ENCODE measurements at regions not wholly inside any gene's neighbourhood (a gene's known extent, or its start where the extent isn't known, plus 50 kb on each side); places are given as distances from the start of the nearest gene placed in this dataset.

DNA sequence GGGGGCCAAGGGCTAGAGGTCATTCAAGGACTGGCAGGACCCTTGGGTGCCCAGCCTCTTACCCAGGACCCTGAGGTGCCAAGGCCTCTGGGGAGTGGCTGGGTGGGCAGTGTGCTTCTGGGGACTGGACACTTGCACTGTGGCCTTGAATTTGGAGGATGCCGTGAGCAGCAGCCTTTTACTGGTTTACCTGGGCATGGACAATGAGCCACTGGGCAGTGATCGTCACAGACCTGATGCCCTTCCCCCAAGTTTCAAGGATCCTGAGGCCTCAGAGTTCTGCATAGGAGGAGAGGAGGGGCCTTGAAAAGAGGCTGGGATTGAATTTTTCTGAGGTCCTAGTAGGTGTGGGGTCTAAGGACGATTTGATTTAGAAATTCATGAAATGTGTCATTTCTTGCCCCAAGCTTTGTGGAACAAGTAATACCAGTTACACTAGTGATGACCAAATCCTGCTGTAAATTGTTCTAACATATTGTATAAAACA lies 146.1 kb upstream of the TPM1 start:
- Histone ChIP-seq H3K27ac (ENCODE audit: low read depth, low read length) (peak overlapping the region; percentile 81), H3K27me3 (ENCODE audit: control insufficient read depth, insufficient read depth, low read length, poor library complexity, severe bottlenecking) (no peaks in the 10 kb centered on the region), H3K4me1 (ENCODE audit: control insufficient read depth, insufficient read depth, low read length) (peaks cover 12% of the 10 kb centered on the region), H3K36me3 (ENCODE audit: control insufficient read depth, insufficient read depth, low read length) (no peaks in the 10 kb centered on the region), H3K9ac (ENCODE audit: extremely low read depth, low read length, poor library complexity, severe bottlenecking) (no peak overlapping the region), H3K9me3 (ENCODE audit: control insufficient read depth, low read length) (no peaks in the 10 kb centered on the region), H3K4me3 (ENCODE audit: low read length) (no peak overlapping the region)
- Mint-ChIP-seq H3K27me3 (ENCODE audit: insufficient read depth) (peaks cover 6% of the 10 kb centered on the region), H3K4me1 (peaks cover 40% of the 10 kb centered on the region), H3K9me3 (no peaks in the 10 kb centered on the region), H3K36me3 (ENCODE audit: low read depth) (no peaks in the 10 kb centered on the region), H3K27ac (peak overlapping the region; percentile 72), H3K4me3 (no peak overlapping the region)
- DNase-seq: no peak
- WGBS, 2 experiments (ENCODE audit: insufficient coverage in 1 of 2, insufficient read length in 1 of 2): 79 to 95% methylated on average over 2 to 3 of the region's 3 CpGs
- TF ChIP-seq, protein P1, sequence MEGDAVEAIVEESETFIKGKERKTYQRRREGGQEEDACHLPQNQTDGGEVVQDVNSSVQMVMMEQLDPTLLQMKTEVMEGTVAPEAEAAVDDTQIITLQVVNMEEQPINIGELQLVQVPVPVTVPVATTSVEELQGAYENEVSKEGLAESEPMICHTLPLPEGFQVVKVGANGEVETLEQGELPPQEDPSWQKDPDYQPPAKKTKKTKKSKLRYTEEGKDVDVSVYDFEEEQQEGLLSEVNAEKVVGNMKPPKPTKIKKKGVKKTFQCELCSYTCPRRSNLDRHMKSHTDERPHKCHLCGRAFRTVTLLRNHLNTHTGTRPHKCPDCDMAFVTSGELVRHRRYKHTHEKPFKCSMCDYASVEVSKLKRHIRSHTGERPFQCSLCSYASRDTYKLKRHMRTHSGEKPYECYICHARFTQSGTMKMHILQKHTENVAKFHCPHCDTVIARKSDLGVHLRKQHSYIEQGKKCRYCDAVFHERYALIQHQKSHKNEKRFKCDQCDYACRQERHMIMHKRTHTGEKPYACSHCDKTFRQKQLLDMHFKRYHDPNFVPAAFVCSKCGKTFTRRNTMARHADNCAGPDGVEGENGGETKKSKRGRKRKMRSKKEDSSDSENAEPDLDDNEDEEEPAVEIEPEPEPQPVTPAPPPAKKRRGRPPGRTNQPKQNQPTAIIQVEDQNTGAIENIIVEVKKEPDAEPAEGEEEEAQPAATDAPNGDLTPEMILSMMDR (conservative IDR thresholded peaks at IDR 0.05): no peak

DNA sequence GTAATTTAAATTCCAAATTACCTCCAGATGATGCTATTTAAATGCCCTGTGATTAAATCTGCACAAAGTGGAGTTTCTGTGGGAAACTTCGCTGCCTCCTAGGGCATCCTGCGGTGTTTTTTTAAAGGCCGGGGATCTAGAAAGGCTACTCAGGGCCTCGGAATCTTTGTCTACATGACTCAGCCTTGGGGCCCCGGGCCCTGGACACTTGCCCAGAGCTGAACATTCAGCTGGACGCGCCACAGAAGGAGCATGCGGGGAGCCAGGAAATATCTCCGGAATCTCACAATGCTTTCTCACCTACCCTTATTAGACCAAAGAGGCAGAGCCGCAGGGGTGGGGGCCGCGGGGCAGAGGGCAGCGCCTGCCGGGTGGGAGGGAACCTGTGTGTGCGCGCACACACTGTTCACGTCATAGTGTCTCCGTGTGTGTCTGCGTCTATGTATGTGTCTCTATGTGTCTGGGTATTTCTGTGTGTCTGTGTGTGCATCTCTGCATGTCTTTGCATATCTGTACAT lies 145.5 kb upstream of the TPM1 start:
- Mint-ChIP-seq H3K36me3 (ENCODE audit: low read depth) (no peaks in the 10 kb centered on the region), H3K27ac (peak overlapping the region; percentile 72), H3K4me3 (no peak overlapping the region), H3K4me1 (peaks cover 46% of the 10 kb centered on the region), H3K27me3 (ENCODE audit: insufficient read depth) (peaks cover 2% of the 10 kb centered on the region), H3K9me3 (no peaks in the 10 kb centered on the region)
- Histone ChIP-seq H3K27me3 (ENCODE audit: control insufficient read depth, insufficient read depth, low read length, poor library complexity, severe bottlenecking) (no peaks in the 10 kb centered on the region), H3K36me3 (ENCODE audit: control insufficient read depth, insufficient read depth, low read length) (no peaks in the 10 kb centered on the region), H3K4me3 (ENCODE audit: low read length) (no peak overlapping the region), H3K9ac (ENCODE audit: extremely low read depth, low read length, poor library complexity, severe bottlenecking) (no peak overlapping the region), H3K4me1 (ENCODE audit: control insufficient read depth, insufficient read depth, low read length) (peaks cover 12% of the 10 kb centered on the region), H3K9me3 (ENCODE audit: control insufficient read depth, low read length) (no peaks in the 10 kb centered on the region), H3K27ac (ENCODE audit: low read depth, low read length) (peak overlapping the region; percentile 81)
- no peak for DNase-seq
- WGBS, 2 experiments (ENCODE audit: insufficient coverage in 1 of 2, insufficient read length in 1 of 2): 48 to 88% methylated on average over 10 to 19 of the region's 19 CpGs
- TF ChIP-seq, protein P1 (conservative IDR thresholded peaks at IDR 0.05): no peak

DNA sequence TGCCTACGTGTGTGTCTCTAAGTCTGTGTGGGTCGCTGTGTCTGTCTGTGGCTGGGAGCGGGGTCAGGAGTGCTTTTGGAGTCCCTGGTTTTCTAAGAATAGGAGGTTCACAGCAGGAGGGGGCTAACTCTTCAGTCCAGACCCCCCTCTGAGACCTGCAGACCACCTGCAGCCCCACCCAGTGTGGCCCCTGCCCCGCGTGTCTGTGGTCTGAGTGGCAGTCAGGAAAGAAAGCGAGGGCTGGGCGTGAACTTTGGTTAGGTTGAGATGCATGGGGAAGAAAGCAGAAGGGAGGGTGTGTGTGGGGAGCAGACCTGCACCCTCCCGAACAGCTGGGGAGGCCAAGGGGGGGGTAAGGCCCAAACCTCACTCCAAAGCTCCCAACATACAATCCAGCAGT lies 144.9 kb upstream of the TPM1 start:
- peaks cover 52% of the 10 kb centered on the region for H3K4me1 Mint-ChIP-seq
- H3K9me3 ChIP-seq (ENCODE audit: control insufficient read depth, low read length): no peaks in the 10 kb centered on the region
- DNase-seq: no peak
- no peaks in the 10 kb centered on the region for H3K27me3 ChIP-seq (ENCODE audit: control insufficient read depth, insufficient read depth, low read length, poor library complexity, severe bottlenecking)
- peaks cover 17% of the 10 kb centered on the region for H3K4me1 ChIP-seq (ENCODE audit: control insufficient read depth, insufficient read depth, low read length)
- no peak overlapping the region for H3K4me3 ChIP-seq (ENCODE audit: low read length)
- H3K36me3 Mint-ChIP-seq (ENCODE audit: low read depth): no peaks in the 10 kb centered on the region
- H3K27ac ChIP-seq (ENCODE audit: low read depth, low read length): peak overlapping the region; percentile 81
- H3K9me3 Mint-ChIP-seq: no peaks in the 10 kb centered on the region
- TF ChIP-seq, protein P1 (conservative IDR thresholded peaks at IDR 0.05): no peak
- no peaks in the 10 kb centered on the region for H3K36me3 ChIP-seq (ENCODE audit: control insufficient read depth, insufficient read depth, low read length)
- H3K9ac ChIP-seq (ENCODE audit: extremely low read depth, low read length, poor library complexity, severe bottlenecking): no peak overlapping the region
- no peak overlapping the region for H3K27ac Mint-ChIP-seq
- no peak overlapping the region for H3K4me3 Mint-ChIP-seq
- peaks cover 2% of the 10 kb centered on the region for H3K27me3 Mint-ChIP-seq (ENCODE audit: insufficient read depth)
- 90% methylated on average over 8 of the region's 8 CpGs; no CpG with 5 or more reads in 1 of the 2 experiments for WGBS, 2 experiments (ENCODE audit: insufficient coverage in 1 of 2, insufficient read length in 1 of 2)

Measured in endodermal cell (in vitro differentiated cells).